HuH-7 (cell line): ENCODE measurements at regions not wholly inside any gene's neighbourhood (a gene's known extent, or its start where the extent isn't known, plus 50 kb on each side); places are given as distances from the start of the nearest gene placed in this dataset.
"Not testable (repeated sequence)": the region's sequence is repeated elsewhere in the genome, so short reads cannot be mapped to it uniquely, and the experiment has no call there.

Experiments
- DNase-seq: peaks from one replicate; pipeline ENCODE4 v3.0.0; 2011; ENCODE audit warnings: low spot score

GRCh38 chr7:149714081-149714909 lies 59.1 kb downstream of the ZNF467 start:
- peak; percentile 88 for DNase-seq

GRCh38 chr7:149713731-149714068 lies 59.7 kb downstream of the ZNF467 start:
- DNase-seq, result no peak

GRCh38 chr7:149713061-149713730 lies 60.2 kb downstream of the ZNF467 start:
- DNase-seq, result no peak

GRCh38 chr7:149708026-149708425 lies 65.4 kb downstream of the ZNF467 start:
- DNase-seq, result no peak

DNA sequence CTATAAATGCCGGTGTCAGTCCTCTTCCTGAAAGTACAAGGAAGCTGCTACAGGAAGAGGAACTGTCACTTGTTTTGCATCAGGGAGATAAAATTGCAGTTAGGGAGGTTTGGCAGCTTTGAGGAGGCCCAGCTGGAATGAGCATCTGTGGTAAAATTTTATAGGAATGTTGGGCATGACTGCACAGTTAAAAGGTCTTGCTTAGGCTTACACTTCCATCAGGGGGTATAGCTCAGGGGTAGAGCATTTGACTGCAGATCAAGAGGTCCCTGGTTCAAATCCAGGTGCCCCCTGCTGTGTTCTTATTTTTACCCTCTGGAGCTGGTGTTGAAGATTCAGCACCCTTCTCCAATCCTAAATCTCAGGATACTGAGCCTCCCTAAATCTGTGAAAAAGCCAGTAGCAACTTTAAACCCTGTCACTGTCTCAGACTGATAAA lies 65.9 kb downstream of the ZNF467 start:
- DNase-seq, result no peak

DNA sequence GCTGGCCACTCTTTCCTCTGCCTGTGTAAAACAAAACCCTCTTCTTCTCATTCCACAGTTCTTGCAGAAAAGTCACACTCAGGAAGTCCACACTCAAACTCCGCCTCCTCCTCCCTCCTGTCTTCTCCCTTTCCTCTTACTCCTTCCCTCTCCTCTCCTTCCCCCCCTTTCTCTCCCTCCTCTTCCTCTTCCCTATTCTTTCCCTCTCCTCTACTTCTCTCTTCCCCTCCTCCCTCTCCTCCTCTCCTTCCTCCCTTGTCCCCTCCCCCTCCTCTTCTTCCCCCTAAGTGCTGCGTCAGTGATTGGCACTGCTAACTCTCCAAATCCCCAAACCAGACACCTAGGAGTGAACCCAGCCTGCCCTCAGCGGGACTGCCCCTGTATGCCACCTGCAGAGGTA lies 67.0 kb downstream of the ZNF467 start:
- DNase-seq, result no peak

GRCh38 chr7:149704507-149704906 lies 68.9 kb downstream of the ZNF467 start:
- DNase-seq, result no peak

- DNase-seq, result no peak
These were observed 70.2 kb downstream of the ZNF467 start for GRCh38 chr7:149703044-149703650.

DNA sequence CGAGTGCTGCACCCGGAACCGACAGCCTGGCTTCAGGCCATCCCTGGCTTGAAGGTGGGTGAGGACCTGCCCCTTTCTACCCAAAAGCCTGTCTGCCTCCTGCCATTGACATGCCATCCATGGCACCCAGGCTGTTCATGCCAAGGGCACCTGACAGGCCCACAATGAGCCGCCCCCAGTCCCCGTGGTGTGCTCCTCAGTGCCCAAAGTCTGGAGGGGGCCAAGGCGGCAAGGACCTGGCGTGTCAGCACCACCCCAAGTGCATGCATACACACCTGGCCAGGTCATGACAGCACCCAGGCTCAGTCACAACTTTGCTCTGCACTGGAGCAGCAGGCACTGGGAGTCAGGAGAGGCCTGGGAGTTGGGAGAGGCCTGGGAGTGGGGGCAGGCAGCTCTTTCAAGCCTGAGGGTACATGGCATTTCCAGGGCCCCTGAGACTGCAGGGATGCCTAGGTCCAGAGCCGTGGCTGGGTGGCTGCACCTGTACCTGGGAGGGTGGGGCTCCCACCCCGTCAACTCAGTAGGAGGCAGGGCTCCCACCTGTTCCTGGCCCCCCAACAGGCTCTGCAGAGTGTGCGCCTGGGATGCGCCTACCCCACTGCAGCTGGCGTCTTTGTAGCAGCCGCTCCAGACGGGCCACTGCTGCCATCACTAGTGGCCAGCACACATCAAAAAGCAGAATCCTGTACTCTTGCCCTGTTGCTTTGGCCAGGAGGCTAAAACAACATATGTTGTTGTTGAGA lies 71.7 kb downstream of the ZNF467 start:
- DNase-seq, result no peak

DNA sequence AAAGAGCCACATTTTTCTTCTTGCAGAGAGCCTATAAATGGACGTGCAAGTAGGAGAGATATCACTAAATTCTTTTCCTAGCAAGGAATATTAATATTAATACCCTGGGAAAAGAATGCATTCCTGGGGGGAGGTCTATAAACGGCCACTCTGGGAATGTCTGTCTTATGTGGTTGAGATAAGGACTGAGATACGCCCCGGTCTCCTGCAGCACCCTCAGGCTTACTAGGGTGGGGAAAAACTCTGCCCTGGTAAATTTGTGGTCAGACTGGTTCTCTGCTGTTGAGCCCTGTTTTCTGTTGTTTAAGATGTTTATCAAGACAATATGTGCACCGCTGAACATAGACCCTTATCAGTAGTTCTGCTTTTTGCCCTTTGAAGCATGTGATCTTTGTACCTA lies 75.6 kb downstream of the ZNF467 start:
- not testable (repeated sequence) for DNase-seq

DNA sequence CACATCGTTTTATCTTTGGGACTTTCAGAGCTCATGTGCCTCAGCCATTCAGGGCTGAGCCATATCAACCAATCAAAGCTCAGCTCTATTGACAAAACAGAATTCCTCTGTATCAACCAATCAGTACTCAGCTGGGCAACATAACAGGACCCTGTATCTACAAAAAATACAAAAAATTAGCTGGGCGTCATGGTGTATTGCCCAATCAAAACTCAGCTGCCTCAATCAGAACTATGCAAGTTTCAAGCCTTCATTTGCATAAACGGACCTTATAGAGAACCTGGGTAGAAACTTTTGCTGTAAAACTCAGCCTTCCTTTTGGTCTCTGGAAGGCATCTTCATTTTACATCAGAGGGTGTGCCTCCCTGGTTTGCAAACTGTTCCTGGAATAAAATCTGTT lies 77.1 kb downstream of the ZNF467 start:
- no peak for DNase-seq

GRCh38 chr7:149692557-149692982 lies 80.8 kb downstream of the ZNF467 start:
- DNase-seq, result peak; percentile 44

- DNase-seq, result no peak
These were observed 81.3 kb downstream of the ZNF467 start for GRCh38 chr7:149692056-149692455.

DNA sequence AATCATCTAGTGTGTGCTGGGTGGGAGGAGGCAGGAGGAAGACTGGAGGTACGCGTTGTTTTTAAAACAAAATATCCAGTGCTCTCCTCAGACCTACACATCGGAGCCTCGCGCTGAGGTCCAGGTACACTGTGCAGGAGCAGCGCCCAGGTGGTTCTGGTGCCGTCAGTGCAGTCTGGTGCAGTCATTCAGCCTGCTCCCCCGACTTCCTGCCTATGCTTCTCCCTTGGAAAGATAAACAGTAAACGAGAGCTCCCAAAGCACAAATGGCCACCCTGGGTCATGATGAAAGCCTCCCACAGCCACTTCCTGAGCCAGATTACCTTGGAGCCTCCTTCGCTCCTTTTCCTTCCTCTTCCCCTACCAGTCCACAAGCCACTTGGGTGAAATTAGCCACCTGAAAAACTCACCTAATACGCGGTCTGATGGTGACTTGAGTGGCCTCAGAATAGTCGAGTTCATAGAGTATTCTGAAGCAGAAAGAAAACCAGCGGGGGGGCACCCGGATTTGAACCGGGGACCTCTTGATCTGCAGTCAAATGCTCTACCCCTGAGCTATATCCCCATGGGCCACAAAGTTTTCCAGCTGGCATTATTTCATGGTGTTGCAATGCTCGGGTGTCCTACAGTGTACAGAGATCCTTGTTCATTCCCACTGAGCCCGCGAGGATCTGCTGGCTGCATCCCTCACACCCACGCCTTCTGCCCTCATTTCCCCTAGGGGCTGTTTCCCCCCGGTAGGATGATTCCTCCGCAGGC lies 82.5 kb downstream of the ZNF467 start:
- DNase-seq, result peak; percentile 69

DNA sequence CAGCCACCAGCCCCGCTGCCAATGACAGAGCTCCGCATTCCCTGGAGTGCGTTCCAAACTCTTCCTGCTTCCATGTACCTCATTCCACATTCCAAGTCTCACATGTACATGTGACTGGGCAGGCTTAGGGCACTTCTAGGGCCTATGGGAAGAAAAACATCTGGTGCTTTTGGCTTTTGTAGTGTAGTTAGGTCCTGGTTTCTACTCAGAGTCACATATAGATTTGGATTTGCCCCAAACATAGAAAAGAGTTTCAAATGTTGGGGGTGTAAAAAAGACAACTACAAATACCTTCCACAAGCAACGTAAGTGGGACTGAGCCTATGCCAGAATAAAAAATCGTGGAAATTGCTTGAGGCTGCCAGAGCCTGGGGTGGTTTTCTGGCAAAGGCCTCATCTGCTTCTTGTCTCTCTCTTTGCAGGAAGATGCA lies 84.1 kb downstream of the ZNF467 start:
- no peak for DNase-seq

- no peak for DNase-seq
These were observed 84.6 kb downstream of the ZNF467 start for GRCh38 chr7:149688836-149689235.

DNA sequence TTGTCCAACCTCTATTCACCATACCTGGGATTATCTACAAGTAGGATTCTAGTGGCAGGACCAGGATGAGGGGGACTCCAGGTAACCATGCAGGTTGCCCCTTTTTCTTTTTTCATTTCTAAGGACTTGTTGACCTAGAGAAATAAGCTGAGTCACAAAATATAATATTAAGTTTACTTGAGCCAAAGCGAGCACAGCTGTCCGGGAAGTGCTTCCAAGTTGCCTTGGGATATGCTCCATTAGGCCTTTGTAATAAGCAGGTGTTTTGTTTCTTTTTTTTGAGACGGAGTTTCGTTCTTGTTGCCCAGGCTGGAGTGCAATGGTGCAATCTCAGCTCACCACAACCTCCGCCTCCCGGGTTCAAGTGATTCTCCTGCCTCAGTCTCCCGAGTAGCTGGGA lies 85.6 kb downstream of the ZNF467 start:
- not testable (repeated sequence) for DNase-seq

- no peak for DNase-seq
These were observed 86.9 kb downstream of the ZNF467 start for GRCh38 chr7:149686449-149686848.

DNA sequence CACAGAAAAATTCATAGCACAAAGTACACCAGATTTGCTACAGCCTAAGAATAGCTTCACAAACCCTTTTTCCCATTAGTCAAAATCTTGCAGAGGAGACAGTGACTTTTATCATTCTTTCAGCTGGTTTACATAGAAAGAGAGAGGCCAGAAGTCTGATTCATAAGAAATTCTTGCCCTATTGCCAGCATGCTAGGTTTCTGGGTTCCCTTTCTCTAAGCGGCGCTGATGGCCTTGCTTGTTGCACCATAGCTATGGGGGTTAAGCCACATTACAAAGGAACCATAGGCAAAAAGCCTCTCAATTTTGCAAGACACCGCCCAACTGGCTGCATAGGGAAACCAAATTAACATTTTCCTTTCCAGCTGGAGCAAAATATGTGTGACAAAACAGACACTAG lies 87.4 kb downstream of the ZNF467 start:
- DNase-seq, result no peak

DNA sequence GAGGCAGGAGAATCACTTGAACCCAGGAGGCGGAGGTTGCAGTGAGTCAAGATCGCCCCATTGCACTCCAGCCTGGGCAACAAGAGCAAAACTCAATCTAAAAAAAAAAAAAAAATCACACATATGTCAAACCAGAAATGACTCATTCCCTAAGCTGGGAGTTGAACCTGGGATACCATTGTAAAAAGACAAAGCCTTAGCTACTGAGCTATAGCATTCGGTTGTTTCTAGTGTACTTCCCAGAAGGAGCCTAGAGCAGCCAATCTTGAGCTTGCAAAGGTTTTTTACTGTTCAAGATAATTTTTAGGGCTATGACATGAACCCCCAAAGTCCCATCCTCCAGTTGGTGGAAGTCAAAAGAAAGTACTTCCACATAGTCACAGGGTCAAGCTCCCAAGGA lies 87.9 kb downstream of the ZNF467 start:
- no peak for DNase-seq

GRCh38 chr7:149683898-149684297 lies 89.5 kb downstream of the ZNF467 start:
- no peak for DNase-seq

DNA sequence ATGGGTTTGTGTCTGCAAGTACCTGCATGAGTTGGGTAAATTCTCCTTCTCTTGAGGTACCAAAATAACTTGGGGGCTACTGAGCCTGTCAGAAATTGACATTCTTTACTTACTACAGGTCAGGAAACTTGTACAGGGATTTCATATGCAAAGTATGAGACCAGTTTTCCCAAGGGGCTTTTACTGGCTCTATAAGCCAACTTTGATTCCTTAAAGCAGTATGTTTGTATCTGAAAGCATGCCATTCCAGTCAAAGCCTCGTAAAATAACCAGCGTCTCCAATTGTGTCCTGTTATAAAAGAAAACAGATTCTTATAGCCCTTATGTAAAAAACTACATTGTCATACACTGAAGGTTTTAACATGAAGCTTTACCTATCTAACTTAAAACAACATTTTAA lies 90.2 kb downstream of the ZNF467 start:
- DNase-seq, result no peak
